GM12878 (cell line): ENCODE measurements at regions not wholly inside any gene's neighbourhood (a gene's known extent, or its start where the extent isn't known, plus 50 kb on each side); places are given as distances from the start of the nearest gene placed in this dataset.

Experiments
- ATAC-seq: fragments of 200-7000 bp; cut with Tn5 transposase; 3 replicates; pipeline ENCODE4 v1.9.1; 2020; ENCODE audit warnings: mild to moderate bottlenecking, moderate library complexity
- BruUV-seq: library from RNA; stranded (reverse); fragments of 400-500 nt; replicated peaks from 2 replicates; lab custom pipeline; 2021; lab: Mats Ljungman, UMichigan
- CTCF ChIA-PET: fragments of 300-600 bp; sonication (Branson Sonifier 250); formaldehyde crosslinking; extraction: SDS; loops from one replicate; lab custom pipeline; 2021; ENCODE audit warnings: inconsistent platforms; lab: Yijun Ruan, JAX
- POLR2A ChIA-PET: fragments of 350-600 bp; formaldehyde crosslinking; extraction: SDS; loops from one replicate; lab custom pipeline; 2021; ENCODE audit warnings: inconsistent platforms; lab: Charles Lee
- RAD21 ChIA-PET: fragments of 300-600 bp; sonication (Branson Sonifier 250); formaldehyde crosslinking; loops from one replicate; lab custom pipeline; 2023; ENCODE audit warnings: antibody characterized with exemption; ENCODE audit not compliant: unreplicated experiment; lab: Charles Lee
- SMC1A ChIA-PET: fragments of 300-600 bp; sonication (Branson Sonifier 250); formaldehyde crosslinking; loops from one replicate; lab custom pipeline; 2023; ENCODE audit not compliant: unreplicated experiment, uncharacterized antibody; lab: Charles Lee
- DNase-seq: peaks from one replicate; pipeline ENCODE4 v3.0.0-alpha.2; 2011; ENCODE audit warnings: low read depth, low spot score
- FAIRE-seq: peaks from 3 replicates; lab custom pipeline; 2011; peaks lifted over from hg19 to GRCh38; lab: Jason Lieb, UNC
- H2AFZ ChIP-seq: 2 replicates; pipeline ENCODE4 v1.6.0; 2011; ENCODE audit warnings: low read depth, low read length, control low read depth; ENCODE audit not compliant: control insufficient read depth
- H3K27ac ChIP-seq: 2 replicates; pipeline ENCODE4 v1.5.1; 2011; ENCODE audit warnings: control low read depth; ENCODE audit not compliant: control insufficient read depth, insufficient read depth
- H3K27me3 ChIP-seq, 2 experiments: replicated peaks in 1 of 2; 2 replicates each; pipeline versions ENCODE4 v1.6.0 to v1.6.1; 2011; ENCODE audit warnings: low read length in 1 of 2; ENCODE audit not compliant: control insufficient read depth in 2 of 2, insufficient read depth in 2 of 2
- H3K36me3 ChIP-seq, 2 experiments: 2 replicates each; pipeline ENCODE4 v1.5.1; 2011; ENCODE audit warnings: low read length in 1 of 2; ENCODE audit not compliant: control insufficient read depth in 2 of 2, insufficient read depth in 2 of 2
- H3K4me1 ChIP-seq: 2 replicates; pipeline ENCODE4 v1.6.1; 2011; ENCODE audit warnings: mild to moderate bottlenecking, low read length, moderate library complexity, mixed read lengths; ENCODE audit not compliant: control insufficient read depth, insufficient read depth
- H3K4me2 ChIP-seq: 2 replicates; pipeline ENCODE4 v1.6.0; 2011; ENCODE audit warnings: control low read depth; ENCODE audit not compliant: control insufficient read depth, insufficient read depth
- H3K4me3 ChIP-seq: fragments of 200-600 bp; sonication (generic); 2 replicates; pipeline ENCODE4 v1.5.1; 2016
- H3K79me2 ChIP-seq: 2 replicates; pipeline ENCODE4 v1.6.0; 2011; ENCODE audit warnings: low read length; ENCODE audit not compliant: control insufficient read depth, insufficient read depth
- H3K9ac ChIP-seq: 2 replicates; pipeline ENCODE4 v1.8.0; 2011; ENCODE audit warnings: low read length, control low read depth, mixed read lengths; ENCODE audit not compliant: control insufficient read depth, insufficient read depth
- H3K9me3 ChIP-seq: replicated peaks from 3 replicates; pipeline ENCODE4 v1.5.1; 2011; ENCODE audit warnings: mild to moderate bottlenecking, low read length; ENCODE audit not compliant: control insufficient read depth, insufficient read depth
- H4K20me1 ChIP-seq: 2 replicates; pipeline ENCODE4 v1.6.0; 2011; ENCODE audit not compliant: control insufficient read depth, insufficient read depth
- ATF2 ChIP-seq: IDR thresholded peaks from 2 replicates; pipeline ENCODE4 v1.6.1; 2012; ENCODE audit warnings: low read length, inconsistent platforms
- CBFB ChIP-seq: IDR thresholded peaks from 2 replicates; pipeline ENCODE4 v1.6.1; 2016; ENCODE audit warnings: antibody characterized with exemption, low read depth
- CBX5 ChIP-seq: sonication (generic); IDR thresholded peaks from 2 replicates; pipeline ENCODE4 v1.6.1; 2016; ENCODE audit warnings: low read depth, moderate library complexity, mild to moderate bottlenecking, inconsistent platforms
- CTCF ChIP-seq, 3 experiments: IDR thresholded peaks in 2 of 3; conservative IDR thresholded peaks in 1 of 3; 2 replicates each; pipeline ENCODE4 v1.5.1; 2011; ENCODE audit warnings: low read depth in 3 of 3, low read length in 3 of 3, mild to moderate bottlenecking in 3 of 3, control low read depth in 2 of 3, moderate library complexity in 2 of 3, inconsistent platforms in 1 of 3, mixed read lengths in 1 of 3; ENCODE audit not compliant: control insufficient read depth in 2 of 3, insufficient read depth in 1 of 3; ENCODE audit errors: extremely low read depth in 1 of 3
- DPF2 ChIP-seq: fragments of 450-650 bp; IDR thresholded peaks from 2 replicates; pipeline ENCODE4 v1.6.1; 2017; ENCODE audit warnings: mild to moderate bottlenecking
- MXI1 ChIP-seq: fragments of 150-350 bp; IDR thresholded peaks from 2 replicates; pipeline ENCODE4 v1.6.1; 2011; ENCODE audit warnings: low read depth, mild to moderate bottlenecking, inconsistent platforms, low read length, improper control_type of control experiment
- NR2C2 ChIP-seq: IDR thresholded peaks from 2 replicates; pipeline ENCODE4 v1.6.1; 2011; ENCODE audit warnings: borderline replicate concordance, low read depth; ENCODE audit not compliant: control insufficient read depth, insufficient read length
- PAX5 ChIP-seq: IDR thresholded peaks from 2 replicates; pipeline ENCODE4 v1.6.1; 2011; ENCODE audit warnings: low read depth, low read length, borderline replicate concordance
- REST ChIP-seq: IDR thresholded peaks from 2 replicates; pipeline ENCODE4 v1.6.1; 2012; ENCODE audit warnings: mild to moderate bottlenecking, low read depth, low read length
- SIX5 ChIP-seq: IDR thresholded peaks from 2 replicates; pipeline ENCODE4 v1.6.1; 2011; ENCODE audit warnings: mild to moderate bottlenecking, low read depth, low read length, moderate library complexity; ENCODE audit not compliant: severe bottlenecking
- SREBF2 ChIP-seq: IDR thresholded peaks from 2 replicates; pipeline ENCODE4 v1.6.1; 2012; ENCODE audit warnings: mild to moderate bottlenecking, low read length
- STAT3 ChIP-seq: IDR thresholded peaks from 2 replicates; pipeline ENCODE4 v1.6.1; 2011; ENCODE audit warnings: low read depth, low read length, improper control_type of control experiment
- ZNF687 ChIP-seq: fragments of 450-650 bp; IDR thresholded peaks from 2 replicates; pipeline ENCODE4 v1.6.1; 2017; ENCODE audit warnings: mild to moderate bottlenecking, moderate library complexity
- ZSCAN29 ChIP-seq: fragments of 450-650 bp; IDR thresholded peaks from 2 replicates; pipeline ENCODE4 v1.6.1; 2017; ENCODE audit warnings: mild to moderate bottlenecking, moderate library complexity
- WGBS: methylation state at CpG from one replicate; pipeline ENCODE4 v1.1.6; 2016; ENCODE audit warnings: low lambda C conversion rate; ENCODE audit not compliant: insufficient replicate concordance, insufficient coverage; ENCODE audit errors: missing lambda C conversion rate; 5-methylcytosine and 5-hydroxymethylcytosine counted together
- in situ Hi-C: fragments of 300-500 bp; cut with MboI; formaldehyde crosslinking; loops from 9 replicates; pipeline ENCODE4 v1.14.3; 2018; ENCODE audit warnings: mixed read lengths
- intact Hi-C: fragments of 100-400 bp; cut with micrococcal nuclease; formaldehyde crosslinking; loops from one replicate; pipeline ENCODE4 v1.14.2; 2022; ENCODE audit not compliant: unreplicated experiment

GRCh38 chr11:27217496-27217895, 145.5 kb downstream of the CCDC34 start:
- CTCF ChIA-PET = interaction anchor here (0.8 to 1.1 kb wide), 3 partner anchors 14 to 268 kb away, joined by 3 to 4 read pairs (median 3); no protein-coding TSS in a partner anchor
- WGBS = 61% methylated on average over 2 of the region's 2 CpGs
- Histone ChIP-seq H4K20me1 (no peaks in the 10 kb centered on the region; the same call in 1 of the 2 replicates), H3K4me3 (no peak overlapping the region), H3K4me2 (no peak overlapping the region), H3K9me3 (no peaks in the 10 kb centered on the region), H3K27me3 (no peaks in the 10 kb centered on the region), H3K9ac (no peak overlapping the region), H3K79me2 (no peaks in the 10 kb centered on the region), H3K27ac (no peak overlapping the region), H2AFZ (no peak overlapping the region), H3K36me3 (no peaks in the 10 kb centered on the region), H3K4me1 (no peaks in the 10 kb centered on the region)
- RAD21 ChIA-PET = interaction anchor here (1.0 to 7.1 kb wide), 2 partner anchors 15 to 34 kb away, joined by 3 to 73 read pairs; no protein-coding TSS in a partner anchor
- FAIRE-seq = no peak
- SMC1A ChIA-PET = interaction anchor here (1.4 to 14.9 kb wide), 2 partner anchors 14 to 78 kb away, joined by 3 to 189 read pairs; no protein-coding TSS in a partner anchor
- DNase-seq = no peak
- no peak for ATAC-seq
- no TSS peak for BruUV-seq
- in situ Hi-C loops = no loop called here
- intact Hi-C loops = no loop called here
- POLR2A ChIA-PET = interaction anchor here (0.8 kb wide), 1 partner anchor 13 kb away, joined by 3 read pairs; no protein-coding TSS in a partner anchor
- TF ChIP-seq NR2C2 = no peak
- no peak for TF ChIP-seq SIX5
- TF ChIP-seq CBX5 = no peak
- no peak for TF ChIP-seq ZSCAN29
- TF ChIP-seq REST = no peak
- TF ChIP-seq DPF2 = no peak
- TF ChIP-seq ATF2 = no peak
- TF ChIP-seq STAT3 = no peak
- no peak for TF ChIP-seq ZNF687
- no peak for TF ChIP-seq PAX5
- no peak for TF ChIP-seq CTCF (IDR thresholded peaks at IDR 0.05 in 2 of 3, conservative IDR thresholded peaks at IDR 0.05 in 1 of 3; ENCODE audit: control insufficient read depth in 2 of 3, extremely low read depth in 1 of 3, insufficient read depth in 1 of 3, low read depth in 3 of 3, low read length in 3 of 3)
- no peak for TF ChIP-seq SREBF2
- TF ChIP-seq MXI1 = no peak
- no peak for TF ChIP-seq CBFB
